Right lobe of liver (tissue), 4 donors: ENCODE measurements at regions not wholly inside any gene's neighbourhood (a gene's known extent, or its start where the extent isn't known, plus 50 kb on each side); places are given as distances from the start of the nearest gene placed in this dataset.

Experiments used
- CTCF ChIP-seq, 4 donors: fragments of 200-600 bp in 3 of 4; fragments of 450-650 bp in 1 of 4; IDR thresholded peaks; one replicate each; pipeline versions ENCODE4 v1.5.1 to v1.8.0; 2016 to 2022; ENCODE audit warnings: antibody characterized with exemption in 4 of 4, mild to moderate bottlenecking in 2 of 4
- POLR2A ChIP-seq: fragments of 450-650 bp; IDR thresholded peaks from one replicate; pipeline ENCODE4 v1.6.1; 2017; ENCODE audit warnings: antibody characterized with exemption, mild to moderate bottlenecking
- donor health status: DM: no; HTN: no; CAD: no.
- donor health status: DM: no; HTN: no; CAD: no.
- donor health status: DM: no; HTN: yes; CAD: no.

GRCh38 chr5:2550509-2550908, 201.0 kb downstream of the IRX2 start:
- no peak for TF ChIP-seq POLR2A
- no peak for TF ChIP-seq CTCF (IDR thresholded peaks at IDR 0.05)
